ELR (cell line): ENCODE measurements at regions not wholly inside any gene's neighbourhood (a gene's known extent, or its start where the extent isn't known, plus 50 kb on each side); places are given as distances from the start of the nearest gene placed in this dataset.

Experiments
- DNase-seq: peaks from one replicate; pipeline ENCODE4 v3.0.0-alpha.2; 2015; ENCODE audit warnings: low read depth

GRCh38 chr7:54956865-54957264 lies 62.0 kb upstream of the EGFR start:
- no peak for DNase-seq

GRCh38 chr7:54960517-54960916 lies 58.3 kb upstream of the EGFR start:
- DNase-seq: peak; percentile 77

GRCh38 chr7:54961391-54961790 lies 57.4 kb upstream of the EGFR start:
- peak; percentile 28 for DNase-seq

DNA sequence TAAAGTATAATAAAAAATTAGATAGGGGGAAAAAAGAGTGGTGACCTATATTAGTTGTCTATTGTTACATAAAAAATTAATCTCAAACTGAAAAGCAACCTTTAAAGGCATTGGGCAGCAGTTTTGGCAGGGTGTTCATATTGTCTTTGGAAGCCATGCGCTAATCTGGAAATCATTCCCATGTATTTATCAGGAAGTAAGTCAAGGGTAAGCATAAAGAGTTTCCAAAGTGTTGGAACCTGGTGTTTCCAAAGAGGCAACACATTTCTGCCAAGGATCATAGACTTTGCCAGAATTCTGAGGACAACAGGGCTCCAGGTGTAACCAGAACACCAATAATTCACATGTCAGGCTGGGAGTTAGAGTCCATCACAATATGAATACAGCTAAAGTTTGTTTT lies 55.7 kb upstream of the EGFR start:
- DNase-seq: no peak

GRCh38 chr7:54964136-54964535 lies 54.7 kb upstream of the EGFR start:
- no peak for DNase-seq

GRCh38 chr7:54967377-54967776 lies 51.4 kb upstream of the EGFR start:
- DNase-seq: peak; percentile 56

GRCh38 chr7:54968018-54968417 lies 50.8 kb upstream of the EGFR start:
- DNase-seq: no peak
